HG03378 (cell line): ENCODE measurements at regions not wholly inside any gene's neighbourhood (a gene's known extent, or its start where the extent isn't known, plus 50 kb on each side); places are given as distances from the start of the nearest gene placed in this dataset.
"Not testable (repeated sequence)": the region's sequence is repeated elsewhere in the genome, so short reads cannot be mapped to it uniquely, and the experiment has no call there.

Experiments
- ATAC-seq: cut with Tn5 transposase; IDR thresholded peaks from one replicate; pipeline ENCODE4 v1.9.1; 2021; ENCODE audit warnings: mild to moderate bottlenecking, moderate library complexity; ENCODE audit not compliant: unreplicated experiment

DNA sequence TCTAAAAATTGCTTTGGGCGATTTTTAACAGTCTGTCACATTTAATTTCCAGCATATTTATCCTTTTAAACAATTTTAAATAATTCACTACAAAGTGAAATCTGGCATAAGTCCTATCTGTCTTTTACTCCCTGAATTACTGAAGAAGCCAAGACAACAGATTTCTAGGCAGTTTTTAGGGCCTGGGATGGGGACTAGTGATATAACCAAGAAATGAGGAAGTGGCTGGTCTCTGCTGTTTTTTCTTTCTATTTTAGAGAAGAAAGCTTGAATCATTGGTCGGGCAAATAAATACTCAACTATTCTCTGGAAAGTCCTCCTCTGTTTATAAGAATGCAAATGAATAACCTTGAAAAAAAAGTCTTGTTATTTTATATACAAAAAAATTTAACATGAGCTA, 79.7 kb upstream of the SSBP2 start:
- ATAC-seq, result no peak

DNA sequence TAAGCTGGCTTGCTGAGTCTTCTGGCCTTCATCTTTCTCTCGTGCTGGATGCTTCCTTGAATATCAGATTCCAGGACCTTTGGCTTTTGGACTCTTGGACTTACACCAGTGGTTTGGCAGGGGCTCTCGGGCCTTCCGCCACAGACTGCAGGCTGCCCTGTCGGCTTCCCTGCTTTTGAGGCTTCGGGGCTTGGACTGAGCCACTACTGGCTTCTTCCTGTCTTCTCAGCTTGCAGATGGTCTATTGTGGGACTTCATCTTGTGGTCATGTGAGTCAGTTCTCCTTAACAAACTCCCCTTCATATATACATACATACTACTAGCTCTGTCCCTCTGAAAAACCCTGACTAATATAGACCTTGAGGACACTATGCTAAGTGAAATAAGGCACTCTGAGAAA, 78.3 kb upstream of the SSBP2 start:
- no peak for ATAC-seq

GRCh38 chr5:81827500-81827899, 76.6 kb upstream of the SSBP2 start:
- ATAC-seq, result no peak

GRCh38 chr5:81826128-81826527, 75.2 kb upstream of the SSBP2 start:
- ATAC-seq, result no peak

DNA sequence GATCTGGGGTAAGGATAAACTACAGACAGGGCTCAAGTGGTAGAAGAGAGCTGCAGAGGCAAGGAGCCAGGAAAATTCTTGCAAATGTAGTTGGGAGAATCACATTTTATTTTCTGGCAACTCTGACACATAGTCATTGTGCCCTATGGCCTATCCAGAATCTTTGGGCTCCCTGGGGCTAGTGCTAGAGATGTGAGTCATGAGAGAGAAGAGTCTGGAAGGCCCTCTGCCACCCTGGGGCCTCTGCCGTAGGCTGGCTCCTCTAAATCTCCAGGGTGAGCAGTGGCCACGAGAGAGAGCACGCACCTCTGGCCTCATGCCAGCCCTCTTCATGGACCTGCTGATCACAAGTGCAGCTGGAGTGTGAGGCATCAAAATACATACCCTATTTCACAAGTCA, 74.3 kb upstream of the SSBP2 start:
- ATAC-seq, result no peak

DNA sequence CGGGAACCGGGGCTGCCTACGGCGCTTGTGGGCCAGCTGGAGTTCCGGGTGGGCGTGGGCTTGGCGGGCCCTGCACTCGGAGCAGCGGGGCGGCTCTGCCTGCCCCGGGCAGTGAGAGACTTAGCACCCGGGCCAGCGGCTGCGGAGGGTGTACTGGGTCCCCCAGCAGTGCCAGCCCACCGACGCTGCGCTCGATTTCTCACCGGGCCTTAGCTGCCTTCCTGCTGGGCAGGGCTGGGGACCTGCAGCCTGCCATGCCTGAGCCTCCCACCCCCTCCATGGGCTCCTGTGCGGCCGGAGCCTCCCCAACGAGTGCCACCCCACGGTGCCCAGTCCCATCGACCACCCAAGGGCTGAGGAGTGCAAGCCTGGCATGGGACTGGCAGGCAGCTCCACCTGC, 72.8 kb upstream of the SSBP2 start:
- not testable (repeated sequence) for ATAC-seq

GRCh38 chr5:81820863-81821262, 70.0 kb upstream of the SSBP2 start:
- no peak for ATAC-seq

GRCh38 chr5:81820318-81820636, 69.4 kb upstream of the SSBP2 start:
- no peak for ATAC-seq

GRCh38 chr5:81819556-81820317, 68.8 kb upstream of the SSBP2 start:
- no peak for ATAC-seq

- no peak for ATAC-seq
Observed at GRCh38 chr5:81817980-81818379, 67.1 kb upstream of the SSBP2 start.

DNA sequence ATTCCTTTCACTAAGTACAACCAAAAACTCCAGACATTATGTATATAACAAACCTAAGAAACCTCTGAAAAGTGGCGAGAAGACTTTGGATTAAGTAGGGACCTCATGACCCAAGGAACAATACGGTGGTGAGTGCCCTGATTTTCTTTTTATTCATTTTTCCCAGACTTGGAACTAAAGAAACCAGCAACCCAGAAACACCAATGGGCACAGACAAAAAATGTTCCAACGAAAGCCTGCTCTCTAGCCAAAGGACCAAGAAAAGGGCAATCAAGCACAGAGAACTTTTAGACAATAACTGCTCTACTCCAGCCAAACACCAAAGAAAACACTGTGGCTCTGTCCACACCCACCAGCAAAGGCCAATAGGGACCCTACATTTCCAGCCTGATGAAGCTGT, 66.2 kb upstream of the SSBP2 start:
- ATAC-seq, result no peak

DNA sequence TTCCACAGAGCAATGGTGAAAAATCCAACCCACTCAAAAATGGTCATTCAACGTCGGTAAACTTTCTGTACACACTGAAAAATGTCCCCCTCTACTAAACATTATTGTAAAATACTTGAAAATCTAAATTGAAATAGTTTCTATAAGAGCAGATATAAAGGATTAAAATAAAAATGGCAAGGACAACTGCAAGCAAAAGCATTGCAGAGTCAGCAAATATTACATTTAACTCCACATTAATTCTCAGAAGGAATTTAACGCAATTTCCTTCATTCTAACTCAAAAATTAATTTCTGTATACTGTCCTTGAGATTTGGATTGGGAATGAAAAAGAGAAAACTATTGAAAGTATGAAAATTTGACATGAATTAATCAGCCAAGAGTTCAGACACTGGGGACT, 64.4 kb upstream of the SSBP2 start:
- no peak for ATAC-seq

- ATAC-seq, result no peak
Observed at GRCh38 chr5:81808106-81808505, 57.2 kb upstream of the SSBP2 start.

DNA sequence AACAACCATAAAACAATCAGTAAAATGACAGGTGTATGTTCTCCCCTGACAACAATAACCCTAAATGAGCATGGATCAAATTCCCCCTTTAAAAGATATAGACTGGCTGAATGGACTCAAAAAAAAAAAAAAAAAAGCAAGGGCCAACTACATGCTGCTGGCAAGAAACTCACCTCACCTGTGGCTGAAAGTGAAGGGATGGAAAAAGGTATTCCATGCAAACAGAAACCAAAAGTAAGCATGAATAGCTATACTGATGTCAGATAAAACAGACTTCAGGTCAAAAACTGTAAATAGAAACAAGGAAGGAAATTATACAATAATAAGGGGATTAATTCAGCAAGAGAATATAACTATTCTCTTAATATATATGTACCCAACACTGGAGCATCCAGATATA, 54.2 kb upstream of the SSBP2 start:
- no peak for ATAC-seq

DNA sequence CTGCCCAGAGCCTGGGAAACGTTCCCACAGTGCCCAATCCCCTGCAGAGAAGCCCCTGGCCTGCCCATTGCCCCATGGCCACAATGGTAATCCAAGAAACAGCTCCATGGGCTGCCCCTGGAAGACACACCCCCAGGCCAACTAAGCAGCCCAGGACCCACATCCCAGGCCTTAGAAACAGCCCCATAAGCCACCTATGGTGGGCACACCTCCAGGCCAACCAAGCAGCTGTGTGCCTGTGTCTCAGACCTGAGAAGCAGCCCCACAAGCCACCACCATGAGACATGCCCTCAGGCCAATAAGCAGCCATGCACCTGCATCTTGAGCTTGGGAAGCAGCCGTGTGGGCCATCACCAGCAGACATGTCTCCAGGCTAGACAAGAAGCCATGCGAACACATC, 52.9 kb upstream of the SSBP2 start:
- no peak for ATAC-seq

GRCh38 chr5:81802625-81803024, 51.7 kb upstream of the SSBP2 start:
- no peak for ATAC-seq

DNA sequence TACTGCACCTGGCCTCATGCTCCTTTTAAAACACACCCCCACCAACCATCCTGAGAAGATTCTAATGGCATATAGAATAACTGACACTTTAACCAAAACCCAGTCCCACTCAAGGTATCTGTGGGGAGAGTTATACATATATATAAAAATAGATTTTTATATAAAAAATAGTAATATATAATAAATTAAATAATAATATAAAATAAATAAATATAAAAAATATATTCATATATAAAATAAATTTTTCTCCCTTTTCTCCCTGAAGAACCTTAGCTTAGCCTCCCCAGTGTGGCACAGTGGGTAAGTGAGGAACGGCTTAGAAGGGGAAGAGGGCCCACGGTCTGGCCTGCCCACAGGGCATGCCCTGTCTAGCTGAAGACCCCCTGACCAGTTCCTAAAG, 51.1 kb upstream of the SSBP2 start:
- no peak for ATAC-seq

DNA sequence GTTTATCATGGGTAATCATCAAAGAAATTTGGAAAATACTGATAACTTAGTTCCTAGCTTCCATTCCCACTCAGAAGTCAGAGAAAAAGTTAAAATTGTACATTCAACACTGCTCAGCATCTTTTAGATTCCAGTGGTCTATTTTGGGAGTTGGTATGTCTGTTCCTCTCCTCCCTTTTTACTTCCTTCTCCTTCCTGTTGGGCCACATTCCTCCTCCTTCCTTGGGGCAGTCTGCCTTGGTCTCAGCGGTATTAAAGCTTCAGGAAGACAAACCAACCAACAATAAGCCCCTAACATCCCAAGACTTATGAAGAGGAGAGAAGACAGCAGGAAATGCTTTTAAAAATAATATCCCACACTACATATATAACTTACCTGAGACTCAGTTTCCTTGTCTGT, 49.9 kb upstream of the SSBP2 start:
- ATAC-seq, result no peak
